Activated CD4-positive, CD25-positive, alpha-beta regulatory T cell treated with anti-CD3 and anti-CD28 coated beads, Interleukin-2, amount 50 U/mL, for 24 hours (primary cell): ENCODE measurements at regions not wholly inside any gene's neighbourhood (a gene's known extent, or its start where the extent isn't known, plus 50 kb on each side); places are given as distances from the start of the nearest gene placed in this dataset.

ENCODE experiments used
- ATAC-seq, 2 donors: fragments of 150-1000 bp; cut with Tn5 transposase; one replicate each; pipeline ENCODE4 v1.10.0; 2021; ENCODE audit warnings: mild to moderate bottlenecking in 1 of 2, moderate library complexity in 1 of 2

DNA sequence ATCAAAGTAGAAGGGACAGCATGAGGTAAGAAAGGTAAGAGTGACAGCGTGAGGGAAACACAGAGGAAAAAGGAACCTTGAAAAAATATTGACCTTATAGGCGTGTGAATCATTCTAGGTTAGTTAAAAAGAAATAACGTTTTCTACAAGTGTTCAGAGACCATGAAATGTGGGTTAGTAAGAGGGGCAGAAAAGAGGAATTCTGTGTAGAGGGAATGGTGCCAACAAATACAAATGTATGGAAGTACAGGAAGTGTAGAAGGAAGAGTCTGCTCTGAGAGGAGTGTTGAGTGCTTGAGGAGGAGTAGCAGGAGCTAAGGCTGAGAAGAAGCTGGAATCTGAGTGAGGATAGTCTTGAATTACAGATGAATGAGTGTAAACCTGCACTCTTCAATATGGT lies 418.6 kb upstream of the RIOK2 start:
- ATAC-seq, result no peak

- ATAC-seq, result no peak
Observed at GRCh38 chr5:97606531-97606930, 423.5 kb upstream of the RIOK2 start.

DNA sequence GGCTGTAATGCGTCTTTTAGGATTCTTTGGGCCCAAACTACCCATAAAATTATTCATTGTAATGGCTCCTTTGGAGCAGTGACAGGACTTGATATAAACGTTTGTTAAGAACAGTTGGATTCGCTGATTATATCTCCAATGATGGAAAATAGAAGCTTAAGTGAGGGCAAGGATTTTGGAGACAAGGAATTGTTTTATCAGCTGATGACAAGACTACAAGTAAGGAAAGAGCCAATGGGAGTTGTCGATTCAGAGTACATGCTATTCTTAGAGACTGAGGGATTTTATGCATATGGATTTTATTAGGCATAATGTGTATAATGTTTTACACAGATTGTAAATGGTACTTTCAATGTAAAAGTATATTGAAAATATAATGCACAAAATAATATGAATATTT lies 425.5 kb upstream of the RIOK2 start:
- no peak for ATAC-seq

DNA sequence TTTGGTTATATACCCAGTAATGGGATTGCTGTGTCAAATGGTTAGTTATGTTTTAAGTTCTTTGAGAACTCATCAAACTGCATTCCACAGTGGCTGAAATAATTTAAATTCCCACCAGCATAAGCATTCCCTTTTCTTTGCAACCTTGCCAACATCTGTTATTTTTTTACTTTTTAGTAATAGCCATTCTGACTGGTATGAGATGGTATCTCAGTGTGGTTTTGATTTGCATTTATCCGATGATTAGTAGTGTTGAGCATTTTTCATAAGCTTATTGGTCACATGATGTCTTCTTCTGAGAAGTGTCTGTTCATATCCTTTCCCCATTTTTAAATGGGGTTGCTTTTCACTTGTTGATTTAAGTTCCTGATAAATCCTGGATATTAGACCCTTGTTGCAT lies 435.7 kb upstream of the RIOK2 start:
- ATAC-seq, result no peak

DNA sequence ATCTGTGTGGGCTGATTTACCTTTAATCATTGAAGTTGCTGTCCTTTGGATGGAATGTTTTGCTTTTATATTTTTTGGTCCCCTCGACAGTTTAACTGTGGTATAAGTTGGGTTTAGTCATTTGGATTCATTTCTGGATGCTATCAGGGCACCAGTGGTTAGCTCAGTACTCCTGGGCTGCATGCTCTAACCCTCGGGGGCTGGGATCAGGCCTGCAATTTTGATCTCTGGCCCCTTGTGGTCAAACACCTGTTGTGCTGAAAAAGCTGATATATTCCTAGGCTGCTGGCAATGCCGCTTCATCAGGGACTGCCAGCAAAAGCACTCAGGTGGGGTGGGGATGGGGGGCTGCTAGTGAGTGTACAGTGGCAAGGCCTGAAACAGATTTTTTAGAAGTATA lies 440.4 kb upstream of the RIOK2 start:
- ATAC-seq, result no peak

DNA sequence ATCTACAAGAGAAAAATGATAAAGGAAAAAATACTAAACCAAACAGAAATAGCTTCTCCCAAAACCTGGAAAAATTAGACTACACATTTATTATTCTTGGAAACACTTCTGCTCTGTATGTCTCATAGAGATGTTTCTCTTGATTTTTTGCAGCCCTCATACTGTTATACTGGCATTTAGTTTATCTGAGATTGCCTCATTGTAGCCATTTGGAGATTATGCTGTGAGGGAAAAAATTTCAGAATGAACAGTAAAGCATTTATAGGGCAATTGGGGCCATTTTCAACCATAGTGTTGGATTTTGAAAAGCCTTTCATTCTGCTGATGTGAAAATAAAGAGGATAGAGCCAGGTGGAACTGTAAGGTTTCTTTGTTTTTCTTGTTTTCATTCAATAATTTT lies 441.8 kb upstream of the RIOK2 start:
- no peak for ATAC-seq

DNA sequence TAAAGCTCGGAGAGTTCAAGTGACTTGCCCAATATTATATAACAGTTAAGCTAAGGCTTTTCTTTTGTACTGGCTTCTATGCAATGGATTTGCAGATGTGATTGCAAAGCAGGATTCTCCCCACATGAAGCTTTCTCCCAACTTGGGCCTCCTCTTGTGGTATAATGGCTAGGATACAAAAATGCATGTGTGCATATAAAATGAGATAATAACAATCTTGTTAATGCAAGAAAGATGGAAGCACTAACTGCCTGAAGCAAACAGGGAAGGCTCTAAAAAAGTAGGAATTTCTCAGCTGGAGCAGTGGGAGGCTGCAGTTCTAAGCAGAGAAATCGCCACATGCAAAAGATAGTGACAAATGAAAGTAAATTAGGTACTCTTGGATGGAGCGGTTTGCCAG lies 444.2 kb upstream of the RIOK2 start:
- no peak for ATAC-seq

DNA sequence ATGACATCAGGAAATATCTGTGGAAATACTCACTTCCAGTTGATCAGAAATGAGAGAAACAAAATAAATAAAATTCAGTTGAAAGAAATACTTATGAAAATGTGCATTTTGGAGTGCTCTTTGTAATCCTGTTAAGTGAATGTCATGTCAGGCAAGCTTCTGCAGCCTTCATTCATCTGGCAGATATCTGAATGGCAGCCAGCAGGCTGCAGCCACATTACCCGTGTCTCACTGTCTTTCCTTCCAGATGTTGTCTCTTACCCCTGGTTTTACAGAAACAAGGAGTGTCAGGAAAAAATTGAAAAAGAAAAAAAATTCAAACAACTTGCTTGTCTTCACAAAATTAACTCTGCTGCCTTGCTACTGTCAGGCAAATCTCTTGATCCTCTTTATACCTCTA lies 445.0 kb upstream of the RIOK2 start:
- no peak for ATAC-seq

GRCh38 chr5:97628807-97629206 lies 445.8 kb upstream of the RIOK2 start:
- no peak for ATAC-seq

DNA sequence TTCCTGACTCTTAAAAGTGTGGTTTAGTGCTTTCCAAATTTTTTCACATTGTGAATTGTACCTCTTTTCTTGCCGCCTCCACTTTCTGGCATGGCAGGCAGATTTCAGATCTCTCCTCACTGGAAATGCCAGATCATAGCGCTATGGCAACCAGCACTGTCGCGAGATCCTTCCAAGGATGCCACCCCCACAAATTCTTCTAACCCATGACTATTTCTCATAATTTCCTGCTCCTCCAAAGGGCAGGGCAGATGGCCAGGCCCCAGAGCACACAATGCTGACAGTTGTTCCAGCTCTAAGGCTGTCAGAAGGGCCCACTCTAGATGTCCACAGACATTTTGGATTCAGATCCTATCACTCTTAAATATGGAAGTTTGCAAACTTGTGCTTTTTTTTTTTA lies 446.2 kb upstream of the RIOK2 start:
- ATAC-seq, result no peak

DNA sequence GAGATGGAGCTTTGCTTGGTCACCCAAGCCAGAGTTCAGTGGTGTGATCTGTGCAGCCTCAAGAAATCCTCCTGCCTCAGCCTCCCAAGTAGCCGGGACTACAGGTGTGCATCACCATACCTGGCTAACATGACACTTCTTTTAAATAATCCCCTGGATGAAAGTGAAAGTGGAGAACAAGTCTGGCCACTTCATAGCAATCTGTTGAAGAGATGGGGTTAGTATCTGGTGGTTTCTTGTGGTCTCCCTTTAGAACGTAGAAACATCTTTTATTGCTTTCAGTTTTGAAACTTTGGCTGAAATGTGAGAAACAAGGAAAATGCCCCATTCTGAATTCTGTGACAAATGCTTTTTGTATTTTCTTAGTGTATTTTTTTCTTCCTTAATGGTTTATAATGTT lies 452.5 kb upstream of the RIOK2 start:
- ATAC-seq, result peak; percentile 44 to 53

GRCh38 chr5:97636766-97637165 lies 453.7 kb upstream of the RIOK2 start:
- no peak for ATAC-seq

DNA sequence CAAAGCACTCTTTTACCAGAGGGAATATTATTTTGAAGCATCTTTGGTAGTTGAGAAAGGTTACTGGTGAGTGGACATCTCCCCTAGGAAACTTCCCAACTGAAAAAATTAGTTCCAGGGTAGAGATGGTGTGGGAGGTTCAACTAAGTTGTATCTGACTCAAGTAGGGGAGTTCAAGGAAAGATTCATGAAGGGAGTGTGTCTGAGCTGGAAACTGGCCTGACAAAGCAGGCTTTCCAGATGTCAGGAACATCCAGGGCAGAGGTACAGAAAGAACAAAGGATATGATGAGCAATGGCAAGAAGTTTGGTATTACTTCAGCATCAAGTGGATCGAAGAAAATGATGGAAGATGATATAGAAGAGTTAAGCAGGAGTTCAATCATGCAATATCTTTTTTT lies 458.0 kb upstream of the RIOK2 start:
- ATAC-seq, result no peak

DNA sequence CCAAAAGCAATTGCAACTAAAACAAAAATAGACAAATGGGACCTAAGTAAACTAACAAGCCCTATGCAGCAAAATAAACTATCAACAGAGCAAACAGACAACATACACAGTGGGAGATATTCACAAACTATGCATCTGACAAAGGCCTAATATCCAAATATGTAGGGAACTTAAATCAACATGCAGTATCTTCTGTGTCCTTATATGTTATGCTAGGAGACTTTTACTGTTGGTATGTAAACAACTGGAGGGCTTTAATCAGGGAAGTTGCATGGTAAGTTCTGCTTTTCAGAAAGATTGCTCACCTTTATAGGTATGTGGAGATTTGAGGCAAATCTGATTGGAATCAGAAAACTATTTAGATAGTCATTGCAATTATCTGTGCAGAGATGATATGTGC lies 461.2 kb upstream of the RIOK2 start:
- no peak for ATAC-seq

GRCh38 chr5:97644896-97645295 lies 461.8 kb upstream of the RIOK2 start:
- no peak for ATAC-seq

- ATAC-seq, result no peak
Observed at GRCh38 chr5:97657239-97657638, 474.2 kb upstream of the RIOK2 start.

DNA sequence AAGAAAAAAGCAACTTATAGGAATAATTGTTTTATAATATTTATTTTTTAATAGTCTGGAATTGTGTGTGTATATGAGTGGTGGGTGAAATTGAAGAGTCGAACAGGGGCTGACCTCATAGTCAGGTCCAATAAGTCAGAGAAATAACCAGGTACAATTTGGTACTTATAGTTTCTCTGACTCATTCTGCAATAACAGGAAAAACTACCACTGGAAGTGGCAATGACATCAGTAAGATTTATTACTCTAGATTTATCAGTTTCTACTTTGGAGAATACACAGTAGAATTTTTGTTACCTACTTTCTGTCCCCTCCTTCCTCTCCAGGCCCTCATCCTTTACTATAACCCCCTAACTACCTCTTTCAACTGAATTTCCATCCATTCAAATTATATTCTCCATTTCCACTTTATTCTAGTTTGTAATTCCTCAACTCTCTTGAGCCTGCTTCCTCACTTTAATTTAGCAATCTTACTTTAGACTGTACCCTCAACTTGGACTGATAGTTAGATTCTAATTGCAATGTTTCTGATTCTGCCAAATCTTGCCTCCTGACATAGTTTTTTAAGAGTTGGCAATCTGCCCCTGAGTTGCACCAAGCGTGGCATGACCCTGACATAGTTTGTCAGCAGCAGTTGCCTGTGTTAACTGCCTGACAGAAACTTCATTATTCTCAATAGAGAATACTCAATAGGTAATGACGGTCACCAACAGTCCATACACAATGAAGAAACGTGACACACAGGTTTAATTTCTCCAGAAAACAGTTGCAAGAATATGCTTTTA lies 475.3 kb upstream of the RIOK2 start:
- ATAC-seq, result no peak

GRCh38 chr5:97666783-97667182 lies 483.7 kb upstream of the RIOK2 start:
- no peak for ATAC-seq

DNA sequence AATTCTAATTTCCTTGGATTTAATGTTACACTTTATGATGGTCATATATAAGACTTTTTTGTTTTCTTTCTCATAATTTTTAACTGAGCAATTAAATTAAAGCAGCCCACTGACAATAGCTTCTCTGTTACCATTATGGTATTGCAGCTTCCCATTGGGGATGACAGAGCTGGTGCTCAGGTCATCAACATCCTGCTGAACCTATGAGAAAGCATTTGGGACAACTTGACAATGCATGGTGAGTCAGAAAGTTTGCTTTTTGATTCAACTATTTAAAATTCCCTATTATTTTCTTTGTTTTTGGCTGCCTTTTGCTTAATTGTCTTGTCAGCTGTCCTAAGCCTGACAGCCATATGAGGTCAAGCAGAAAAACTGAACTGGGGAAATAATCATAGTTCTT lies 487.4 kb upstream of the RIOK2 start:
- ATAC-seq, result no peak

GRCh38 chr5:97676608-97677007 lies 493.6 kb upstream of the RIOK2 start:
- ATAC-seq, result no peak

GRCh38 chr5:97694091-97694490 lies 511.0 kb upstream of the RIOK2 start:
- ATAC-seq, result no peak

DNA sequence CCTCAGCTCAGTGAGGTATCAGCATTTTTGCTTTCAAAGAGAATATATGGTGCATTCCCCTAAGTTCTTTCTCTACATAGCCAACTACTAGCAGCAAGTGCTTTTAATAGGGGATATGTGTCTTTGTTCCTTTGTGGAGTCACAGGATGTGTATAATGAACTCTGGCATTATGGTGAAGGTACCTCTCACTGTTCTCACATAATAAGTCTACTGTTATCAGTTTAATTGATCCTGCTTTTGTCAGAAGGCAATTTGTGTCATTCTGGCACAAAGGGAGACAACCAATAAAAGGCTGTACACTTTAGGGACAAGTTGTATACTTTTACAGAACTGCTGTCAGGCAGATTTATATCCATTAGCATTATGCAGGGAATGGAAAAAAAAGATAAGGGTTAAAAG lies 531.4 kb upstream of the RIOK2 start:
- ATAC-seq, result no peak

DNA sequence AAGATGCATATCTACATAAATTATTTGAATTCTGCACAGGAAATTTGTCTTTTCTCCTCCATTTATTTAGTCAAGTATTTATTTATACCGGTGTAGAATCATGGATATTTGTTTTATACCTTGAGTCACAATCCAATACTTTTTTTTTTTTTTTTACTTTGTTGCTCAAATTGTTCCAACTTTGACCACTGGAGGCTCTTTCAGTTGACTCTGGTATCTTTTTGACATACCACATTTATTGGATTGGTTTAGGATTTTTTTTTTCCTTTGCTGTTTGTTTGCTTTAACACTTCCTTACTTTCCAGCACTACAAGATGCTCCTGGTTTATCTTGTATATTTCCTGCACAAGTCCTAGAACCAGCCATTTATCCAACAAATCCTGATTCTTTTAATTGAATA lies 543.1 kb upstream of the RIOK2 start:
- no peak for ATAC-seq

DNA sequence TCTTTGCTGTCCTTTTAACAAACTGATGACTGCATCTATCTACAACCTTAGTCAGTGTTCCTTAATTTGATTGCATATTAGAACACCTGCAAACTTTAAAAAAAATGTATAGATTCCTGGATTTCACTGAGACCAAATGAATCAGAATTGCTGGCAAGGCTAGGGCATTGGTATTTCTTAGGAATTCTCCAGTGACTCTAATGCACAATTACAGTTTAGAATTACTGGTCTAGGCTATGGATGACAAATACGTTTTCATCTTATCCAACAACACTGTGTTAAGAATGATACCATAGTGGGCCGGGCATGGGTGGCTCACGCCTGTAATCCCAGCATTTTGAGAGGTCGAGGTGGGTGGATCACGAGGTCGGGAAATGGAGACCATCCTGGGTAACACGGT lies 545.9 kb upstream of the RIOK2 start:
- ATAC-seq, result no peak

- no peak for ATAC-seq
Observed at GRCh38 chr5:97729938-97730337, 546.9 kb upstream of the RIOK2 start.
